ENCODE measurements at regions not wholly inside any gene's neighbourhood (a gene's known extent, or its start where the extent isn't known, plus 50 kb on each side); places are given as distances from the start of the nearest gene placed in this dataset.

- 0 out of 6 replicates have a peak, but pooled peaks of 1 of the 3 experiments have one; percentile 10 for TF ChIP-seq CTCF (IDR thresholded peaks at IDR 0.05 in 2 of 3, conservative IDR thresholded peaks at IDR 0.05 in 1 of 3; ENCODE audit: borderline replicate concordance in 1 of 3, insufficient read depth in 1 of 3, low read depth in 2 of 3, low read length in 2 of 3)
- TF ChIP-seq FOSL1 (IDR thresholded peaks at IDR 0.05; ENCODE audit: low read depth): no peak
- TF ChIP-seq POLR2A (IDR thresholded peaks at IDR 0.05; ENCODE audit: borderline replicate concordance, extremely low read depth, insufficient read depth, insufficient read length): no peak
- TF ChIP-seq SP1 (IDR thresholded peaks at IDR 0.05; ENCODE audit: low read depth): no peak
- TF ChIP-seq ZNF274 (IDR thresholded peaks at IDR 0.05; ENCODE audit: low read depth, low read length): no peak
Observed at GRCh38 chr4:167537761-167538160, 303.5 kb upstream of the SPOCK3 start.

GRCh38 chr4:167541286-167541685 lies 307.0 kb upstream of the SPOCK3 start:
- H3K9ac ChIP-seq (ENCODE audit: low read length): no peak overlapping the region
- H3K27ac ChIP-seq (ENCODE audit: low read depth, low read length): no peak overlapping the region
- RAD21 ChIA-PET (ENCODE audit: low non-redundant PET in 1 of 2, low total read pairs in 2 of 2, uncharacterized antibody in 2 of 2, unreplicated experiment in 2 of 2): no interaction called here
- ATAC-seq (no peak), DNase-seq (ENCODE audit: low read depth, low spot score) (no peak)
- no peaks in the 10 kb centered on the region for H3K36me3 ChIP-seq (ENCODE audit: control insufficient read depth in 1 of 2, insufficient read depth in 2 of 2, low read length in 2 of 2)
- H3K9me2 ChIP-seq (ENCODE audit: insufficient read depth): no peaks in the 10 kb centered on the region
- BruUV-seq (replicated peaks): no TSS peak
- CTCF ChIA-PET: no interaction called here
- no peaks in the 10 kb centered on the region for H4K20me1 ChIP-seq (ENCODE audit: insufficient read depth)
- no peaks in the 10 kb centered on the region for H3K79me2 ChIP-seq (ENCODE audit: insufficient read depth, low read length)
- intact Hi-C loops (cut with micrococcal nuclease): no loop called here
- no peaks in the 10 kb centered on the region for H3K27me3 ChIP-seq (ENCODE audit: insufficient read depth, low read length)
- POLR2A ChIA-PET: no interaction called here
- H3K9me3 ChIP-seq (ENCODE audit: control insufficient read depth in 1 of 2, insufficient read depth in 1 of 2, low read depth in 1 of 2, low read length in 2 of 2): no peaks in the 10 kb centered on the region
- H3K4me1 ChIP-seq (ENCODE audit: control insufficient read depth in 1 of 2, insufficient read depth in 2 of 2, low read length in 2 of 2): no peaks in the 10 kb centered on the region
- H3K4me3 ChIP-seq (replicated peaks in 1 of 2; ENCODE audit: low read depth in 1 of 2, low read length in 2 of 2): no peak overlapping the region
- no peak overlapping the region for H3K4me2 ChIP-seq (ENCODE audit: low read length)
- H2AFZ ChIP-seq (ENCODE audit: low read depth, low read length, poor library complexity, severe bottlenecking): no peak overlapping the region
- TF ChIP-seq REST (IDR thresholded peaks at IDR 0.05; ENCODE audit: low read depth): no peak
- no peak for TF ChIP-seq ZBTB33 (IDR thresholded peaks at IDR 0.05; ENCODE audit: extremely low read depth, insufficient replicate concordance, low read length)
- no peak for TF ChIP-seq FOSL1 (IDR thresholded peaks at IDR 0.05; ENCODE audit: low read depth)
- no peak for TF ChIP-seq SIN3A (IDR thresholded peaks at IDR 0.05; ENCODE audit: low read depth)
- no peak for TF ChIP-seq CBX3 (IDR thresholded peaks at IDR 0.05; ENCODE audit: low read depth)
- no peak for TF ChIP-seq CEBPB (IDR thresholded peaks at IDR 0.05; ENCODE audit: low read depth)
- no peak for TF ChIP-seq EZH2 (IDR thresholded peaks at IDR 0.05)
- no peak for TF ChIP-seq POLR2A (IDR thresholded peaks at IDR 0.05; ENCODE audit: borderline replicate concordance, extremely low read depth, insufficient read depth, insufficient read length)
- no peak for TF ChIP-seq EGR1 (IDR thresholded peaks at IDR 0.05; ENCODE audit: low read depth)
- TF ChIP-seq ZNF274 (IDR thresholded peaks at IDR 0.05; ENCODE audit: low read depth, low read length): no peak
- TF ChIP-seq YY1 (IDR thresholded peaks at IDR 0.05; ENCODE audit: extremely low read depth, insufficient replicate concordance, low read depth, low read length): no peak
- no peak for TF ChIP-seq SP1 (IDR thresholded peaks at IDR 0.05; ENCODE audit: low read depth)

More at GRCh38 chr4:167537761-167538160, 303.5 kb upstream of the SPOCK3 start:
- no peaks in the 10 kb centered on the region for H4K20me1 ChIP-seq (ENCODE audit: insufficient read depth)
- ChIA-PET CTCF (no interaction called here), POLR2A (no interaction called here), RAD21 (ENCODE audit: low non-redundant PET in 1 of 2, low total read pairs in 2 of 2, uncharacterized antibody in 2 of 2, unreplicated experiment in 2 of 2) (no interaction called here)
- H3K9me3 ChIP-seq (ENCODE audit: control insufficient read depth in 1 of 2, insufficient read depth in 1 of 2, low read depth in 1 of 2, low read length in 2 of 2): no peaks in the 10 kb centered on the region
- H3K9me2 ChIP-seq (ENCODE audit: insufficient read depth): no peaks in the 10 kb centered on the region
- no peaks in the 10 kb centered on the region for H3K27me3 ChIP-seq (ENCODE audit: insufficient read depth, low read length)
- no peaks in the 10 kb centered on the region for H3K4me1 ChIP-seq (ENCODE audit: control insufficient read depth in 1 of 2, insufficient read depth in 2 of 2, low read length in 2 of 2)
- H2AFZ ChIP-seq (ENCODE audit: low read depth, low read length, poor library complexity, severe bottlenecking): no peak overlapping the region
- H3K27ac ChIP-seq (ENCODE audit: low read depth, low read length): no peak overlapping the region
- no peak for DNase-seq (ENCODE audit: low read depth, low spot score)
- no TSS peak for BruUV-seq (replicated peaks)
- intact Hi-C loops (cut with micrococcal nuclease): no loop called here
- no peak overlapping the region for H3K4me2 ChIP-seq (ENCODE audit: low read length)
- no peaks in the 10 kb centered on the region for H3K36me3 ChIP-seq (ENCODE audit: control insufficient read depth in 1 of 2, insufficient read depth in 2 of 2, low read length in 2 of 2)
- H3K9ac ChIP-seq (ENCODE audit: low read length): no peak overlapping the region
- ATAC-seq: no peak
- H3K79me2 ChIP-seq (ENCODE audit: insufficient read depth, low read length): no peaks in the 10 kb centered on the region
- H3K4me3 ChIP-seq (replicated peaks in 1 of 2; ENCODE audit: low read depth in 1 of 2, low read length in 2 of 2): no peak overlapping the region

All from HCT116 (cell line).